Left ventricle myocardium inferior (tissue), 1 donor: ENCODE measurements at regions not wholly inside any gene's neighbourhood (a gene's known extent, or its start where the extent isn't known, plus 50 kb on each side); places are given as distances from the start of the nearest gene placed in this dataset.

ENCODE experiments used
- DNase-seq: peaks from one replicate; pipeline ENCODE4 v3.0.0-alpha.2; 2020
- H3K27ac ChIP-seq: fragments of 200-600 bp; replicated peaks from 2 replicates; pipeline ENCODE4 v1.8.0; 2021
- H3K27me3 ChIP-seq: fragments of 200-600 bp; 2 replicates; pipeline ENCODE4 v1.8.0; 2021; ENCODE audit warnings: low read depth
- H3K36me3 ChIP-seq: fragments of 200-600 bp; 2 replicates; pipeline ENCODE4 v1.8.0; 2021
- H3K4me1 ChIP-seq: fragments of 200-600 bp; 2 replicates; pipeline ENCODE4 v1.8.0; 2021
- H3K4me3 ChIP-seq: fragments of 200-600 bp; 2 replicates; pipeline ENCODE4 v1.8.0; 2021; ENCODE audit warnings: mild to moderate bottlenecking, moderate library complexity
- H3K9me3 ChIP-seq: fragments of 200-600 bp; replicated peaks from 2 replicates; pipeline ENCODE4 v1.8.0; 2021
- intact Hi-C: fragments of 100-400 bp; cut with micrococcal nuclease; formaldehyde crosslinking; loops from one replicate; pipeline ENCODE4 v1.11.0; 2022
- TF ChIP-seq, protein P1 (sequence below): fragments of 200-600 bp; IDR thresholded peaks from 2 replicates; pipeline ENCODE4 v1.8.0; 2021; ENCODE audit warnings: antibody characterized with exemption, mild to moderate bottlenecking, borderline replicate concordance
- donor health status: DM: no; HTN: yes; CAD: no; lungs with severe emphysema.

DNA sequence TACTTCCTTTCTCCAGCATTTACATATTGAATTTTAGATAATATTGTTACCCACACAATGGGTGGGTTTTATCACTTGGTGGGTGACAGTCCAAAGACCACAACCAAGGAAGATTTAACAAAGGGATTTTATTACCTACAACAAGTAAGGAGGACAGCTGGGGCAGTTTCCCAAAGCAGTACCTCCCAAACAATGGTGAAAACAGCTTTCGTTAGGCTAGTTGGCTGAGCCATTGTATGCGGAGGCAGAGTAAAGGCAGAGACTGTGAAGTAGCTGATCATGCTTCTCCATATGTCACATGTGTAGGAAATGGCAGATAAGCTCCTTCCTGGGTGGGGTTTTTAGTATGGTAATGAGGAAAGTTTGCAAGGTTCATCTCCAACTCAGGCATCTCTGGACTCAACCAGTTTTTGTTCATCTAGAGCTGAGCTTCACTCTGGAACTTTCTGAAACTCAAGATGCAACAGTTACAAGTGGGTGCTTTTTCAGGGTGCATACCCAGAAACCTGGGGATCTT, 104.3 kb upstream of the PSMD7 start:
- H3K4me1 ChIP-seq: no peaks in the 10 kb centered on the region
- no peak overlapping the region for H3K27ac ChIP-seq
- peaks cover 13% of the 10 kb centered on the region for H3K9me3 ChIP-seq
- no peaks in the 10 kb centered on the region for H3K36me3 ChIP-seq
- intact Hi-C loops: loop anchor here (5.0 kb wide), 1 partner anchor 1915 kb away; no protein-coding TSS in a partner anchor
- TF ChIP-seq, protein P1, sequence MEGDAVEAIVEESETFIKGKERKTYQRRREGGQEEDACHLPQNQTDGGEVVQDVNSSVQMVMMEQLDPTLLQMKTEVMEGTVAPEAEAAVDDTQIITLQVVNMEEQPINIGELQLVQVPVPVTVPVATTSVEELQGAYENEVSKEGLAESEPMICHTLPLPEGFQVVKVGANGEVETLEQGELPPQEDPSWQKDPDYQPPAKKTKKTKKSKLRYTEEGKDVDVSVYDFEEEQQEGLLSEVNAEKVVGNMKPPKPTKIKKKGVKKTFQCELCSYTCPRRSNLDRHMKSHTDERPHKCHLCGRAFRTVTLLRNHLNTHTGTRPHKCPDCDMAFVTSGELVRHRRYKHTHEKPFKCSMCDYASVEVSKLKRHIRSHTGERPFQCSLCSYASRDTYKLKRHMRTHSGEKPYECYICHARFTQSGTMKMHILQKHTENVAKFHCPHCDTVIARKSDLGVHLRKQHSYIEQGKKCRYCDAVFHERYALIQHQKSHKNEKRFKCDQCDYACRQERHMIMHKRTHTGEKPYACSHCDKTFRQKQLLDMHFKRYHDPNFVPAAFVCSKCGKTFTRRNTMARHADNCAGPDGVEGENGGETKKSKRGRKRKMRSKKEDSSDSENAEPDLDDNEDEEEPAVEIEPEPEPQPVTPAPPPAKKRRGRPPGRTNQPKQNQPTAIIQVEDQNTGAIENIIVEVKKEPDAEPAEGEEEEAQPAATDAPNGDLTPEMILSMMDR: no peak
- DNase-seq: no peak
- H3K4me3 ChIP-seq: no peak overlapping the region
- no peaks in the 10 kb centered on the region for H3K27me3 ChIP-seq

DNA sequence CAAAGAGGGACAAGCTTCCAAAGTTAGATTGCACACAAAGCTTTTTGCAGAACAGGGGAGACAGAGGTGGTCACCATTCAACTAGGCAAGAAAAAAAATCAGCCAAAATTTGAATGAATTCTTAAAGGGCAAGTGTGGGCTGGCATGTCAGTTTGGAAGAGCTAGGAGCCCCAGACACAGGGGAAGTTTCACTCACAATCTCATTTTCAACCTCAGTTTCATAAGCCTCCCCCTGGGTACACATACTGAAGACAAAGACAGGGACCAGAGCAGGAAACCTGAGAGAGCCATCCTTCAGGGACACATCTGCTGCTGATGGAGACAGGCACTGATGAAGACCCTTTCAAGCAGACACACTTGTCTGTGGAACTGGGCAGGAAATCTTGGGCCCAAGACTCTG, 106.3 kb upstream of the PSMD7 start:
- peaks cover 13% of the 10 kb centered on the region for H3K9me3 ChIP-seq
- no peaks in the 10 kb centered on the region for H3K36me3 ChIP-seq
- H3K4me3 ChIP-seq: no peak overlapping the region
- DNase-seq: no peak
- TF ChIP-seq, protein P1: no peak
- no peaks in the 10 kb centered on the region for H3K27me3 ChIP-seq
- H3K4me1 ChIP-seq: no peaks in the 10 kb centered on the region
- H3K27ac ChIP-seq: no peak overlapping the region
- intact Hi-C loops: loop anchor here (5.0 kb wide), 1 partner anchor 1913 kb away; no protein-coding TSS in a partner anchor

DNA sequence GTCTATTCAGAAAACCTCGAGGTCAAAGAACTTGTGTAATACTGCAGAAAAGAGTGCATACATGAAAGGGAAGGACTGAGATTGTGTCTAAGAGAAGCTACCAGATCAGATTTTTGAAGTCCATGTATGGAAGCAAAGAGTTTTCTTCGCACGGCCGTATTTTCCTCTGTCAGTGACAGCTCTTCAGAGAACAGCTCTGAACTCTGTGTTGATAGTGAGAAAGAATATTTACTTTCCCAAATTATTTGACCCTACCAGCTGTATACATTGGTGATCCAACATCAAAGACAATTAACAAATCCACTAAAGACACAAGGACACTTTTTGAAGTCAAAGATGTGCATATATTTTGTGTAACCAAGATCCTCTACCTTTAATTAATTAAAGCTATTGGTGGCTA, 107.8 kb upstream of the PSMD7 start:
- no peaks in the 10 kb centered on the region for H3K4me1 ChIP-seq
- no peaks in the 10 kb centered on the region for H3K27me3 ChIP-seq
- no peak overlapping the region for H3K4me3 ChIP-seq
- intact Hi-C loops: no loop called here
- peaks cover 13% of the 10 kb centered on the region for H3K9me3 ChIP-seq
- H3K36me3 ChIP-seq: no peaks in the 10 kb centered on the region
- no peak for DNase-seq
- H3K27ac ChIP-seq: no peak overlapping the region
- TF ChIP-seq, protein P1: no peak

DNA sequence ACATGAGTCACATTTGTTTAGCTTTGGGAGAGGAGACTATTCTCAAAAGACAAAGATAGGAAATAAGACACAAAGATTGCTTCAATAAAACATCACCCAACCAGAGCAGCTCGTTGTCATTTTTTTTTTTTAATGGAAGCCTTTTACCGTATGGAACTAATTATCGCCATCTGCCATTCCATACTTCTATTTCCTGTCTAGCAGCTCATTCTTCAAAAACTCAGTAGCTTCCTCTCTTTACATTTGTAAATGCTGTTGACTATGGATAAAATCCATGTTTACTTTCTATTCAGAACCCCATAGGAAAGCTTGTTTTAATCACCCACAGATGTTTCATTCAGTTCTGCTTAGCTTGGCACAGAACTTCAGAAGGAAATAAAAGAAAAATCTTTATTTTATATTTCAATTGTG, 110.0 kb upstream of the PSMD7 start:
- intact Hi-C loops: no loop called here
- Histone ChIP-seq H3K4me1 (no peaks in the 10 kb centered on the region), H3K27me3 (no peaks in the 10 kb centered on the region), H3K4me3 (no peak overlapping the region), H3K27ac (no peak overlapping the region), H3K36me3 (no peaks in the 10 kb centered on the region), H3K9me3 (peaks cover 22% of the 10 kb centered on the region)
- TF ChIP-seq, protein P1: no peak
- DNase-seq: no peak

DNA sequence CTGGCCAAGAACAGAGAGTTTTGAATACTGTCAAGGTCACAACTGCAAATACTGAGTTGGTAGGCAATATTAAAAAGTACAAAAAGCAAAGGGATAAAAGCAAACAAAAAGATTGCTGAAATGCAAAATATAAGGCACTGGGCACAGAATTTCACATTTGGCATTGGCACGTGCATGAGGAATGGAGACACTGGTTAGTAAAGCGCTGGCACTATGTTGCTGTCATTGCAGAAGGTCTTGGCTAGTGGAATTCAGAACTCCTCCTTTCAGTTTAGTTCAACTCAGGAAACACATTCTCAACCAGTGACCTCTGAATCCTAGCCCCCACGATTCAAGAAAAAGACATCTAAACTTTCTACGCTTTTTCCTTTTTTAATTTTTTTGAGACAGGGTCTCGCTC, 111.8 kb upstream of the PSMD7 start:
- no peak for DNase-seq
- no peaks in the 10 kb centered on the region for H3K4me1 ChIP-seq
- intact Hi-C loops: no loop called here
- TF ChIP-seq, protein P1: no peak
- no peaks in the 10 kb centered on the region for H3K27me3 ChIP-seq
- peaks cover 28% of the 10 kb centered on the region for H3K9me3 ChIP-seq
- no peaks in the 10 kb centered on the region for H3K36me3 ChIP-seq
- H3K4me3 ChIP-seq: no peak overlapping the region
- H3K27ac ChIP-seq: no peak overlapping the region
